Kidney epithelial cell (primary cell): ENCODE measurements at regions not wholly inside any gene's neighbourhood (a gene's known extent, or its start where the extent isn't known, plus 50 kb on each side); places are given as distances from the start of the nearest gene placed in this dataset.
A peak's percentile ranks its signal among the peaks of the same experiment; 100 is the strongest.

Source experiments
- DNase-seq: peaks from one replicate; pipeline ENCODE4 v3.0.0-alpha.2; 2010; ENCODE audit warnings: low read depth
- H3K27me3 ChIP-seq: 2 replicates; pipeline ENCODE4 v1.6.0; 2011; ENCODE audit warnings: low read length; ENCODE audit not compliant: control insufficient read depth, insufficient read depth
- H3K36me3 ChIP-seq: 2 replicates; pipeline ENCODE4 v1.5.1; 2011; ENCODE audit warnings: low read length; ENCODE audit not compliant: control insufficient read depth, insufficient read depth
- H3K4me3 ChIP-seq: 2 replicates; pipeline ENCODE4 v1.5.1; 2011; ENCODE audit warnings: low read depth, mild to moderate bottlenecking, control low read depth, low read length
- TF ChIP-seq, protein P1 (sequence below): IDR thresholded peaks from 2 replicates; pipeline ENCODE4 v1.5.1; 2011; ENCODE audit warnings: mild to moderate bottlenecking, moderate library complexity, low read length, control low read depth, inconsistent platforms; ENCODE audit not compliant: insufficient read depth, poor library complexity, severe bottlenecking

DNA sequence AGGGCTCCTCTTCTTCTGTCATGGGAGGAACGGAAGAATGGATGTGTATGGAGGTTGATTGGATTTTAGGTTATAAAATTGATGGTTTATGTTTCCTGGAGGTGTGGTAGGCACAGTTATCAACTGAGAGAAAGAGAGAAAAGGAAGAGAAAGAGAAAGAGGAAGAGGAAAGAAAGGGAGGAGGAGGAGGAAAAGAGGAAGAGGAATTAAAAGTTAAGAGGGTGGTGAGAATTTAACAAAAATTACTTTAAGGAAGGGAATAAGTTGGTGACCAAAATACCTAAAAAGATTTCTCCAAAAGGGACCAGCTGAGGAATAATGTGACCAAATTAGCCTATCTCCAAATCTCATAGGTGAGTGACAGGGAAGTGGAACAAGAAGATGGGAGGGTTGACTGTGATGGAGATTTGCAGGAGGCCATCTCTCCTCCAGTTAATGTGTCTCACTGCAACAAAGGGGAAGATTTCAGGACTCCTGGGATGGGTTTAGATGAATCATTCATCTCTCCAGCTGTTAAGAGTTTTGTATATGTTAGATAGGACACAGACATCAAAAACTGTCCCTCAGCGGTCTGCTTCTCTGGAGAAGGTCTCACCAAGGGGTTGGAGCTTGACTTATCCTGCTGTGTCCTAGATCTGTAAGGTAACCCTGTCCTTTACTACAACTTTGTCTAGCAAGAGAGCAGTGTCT, 76.0 kb upstream of the TMC1 start:
- Histone ChIP-seq H3K36me3 (no peaks in the 10 kb centered on the region), H3K27me3 (no peaks in the 10 kb centered on the region), H3K4me3 (no peak overlapping the region)
- DNase-seq = no peak
- TF ChIP-seq, protein P1, sequence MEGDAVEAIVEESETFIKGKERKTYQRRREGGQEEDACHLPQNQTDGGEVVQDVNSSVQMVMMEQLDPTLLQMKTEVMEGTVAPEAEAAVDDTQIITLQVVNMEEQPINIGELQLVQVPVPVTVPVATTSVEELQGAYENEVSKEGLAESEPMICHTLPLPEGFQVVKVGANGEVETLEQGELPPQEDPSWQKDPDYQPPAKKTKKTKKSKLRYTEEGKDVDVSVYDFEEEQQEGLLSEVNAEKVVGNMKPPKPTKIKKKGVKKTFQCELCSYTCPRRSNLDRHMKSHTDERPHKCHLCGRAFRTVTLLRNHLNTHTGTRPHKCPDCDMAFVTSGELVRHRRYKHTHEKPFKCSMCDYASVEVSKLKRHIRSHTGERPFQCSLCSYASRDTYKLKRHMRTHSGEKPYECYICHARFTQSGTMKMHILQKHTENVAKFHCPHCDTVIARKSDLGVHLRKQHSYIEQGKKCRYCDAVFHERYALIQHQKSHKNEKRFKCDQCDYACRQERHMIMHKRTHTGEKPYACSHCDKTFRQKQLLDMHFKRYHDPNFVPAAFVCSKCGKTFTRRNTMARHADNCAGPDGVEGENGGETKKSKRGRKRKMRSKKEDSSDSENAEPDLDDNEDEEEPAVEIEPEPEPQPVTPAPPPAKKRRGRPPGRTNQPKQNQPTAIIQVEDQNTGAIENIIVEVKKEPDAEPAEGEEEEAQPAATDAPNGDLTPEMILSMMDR = no peak

DNA sequence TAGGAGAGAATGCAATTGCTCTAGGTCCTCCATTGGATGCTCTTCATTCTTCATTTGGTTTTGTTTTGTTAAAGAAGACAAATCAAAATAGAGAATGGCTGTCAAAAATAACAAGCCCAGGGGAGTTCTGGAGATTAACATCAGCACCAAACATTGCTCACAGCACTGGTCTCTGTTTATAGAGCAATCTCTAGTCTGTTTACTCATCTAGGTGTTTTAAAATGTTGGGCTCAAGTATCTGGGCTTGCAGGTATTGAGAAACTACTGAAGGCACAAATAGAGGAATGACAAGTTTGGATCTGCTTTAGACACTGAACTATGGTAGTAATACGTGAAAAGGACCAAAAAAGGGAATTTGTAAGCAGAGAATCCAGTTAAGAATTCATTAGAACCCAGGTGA, 77.0 kb upstream of the TMC1 start:
- H3K36me3 ChIP-seq = no peaks in the 10 kb centered on the region
- no peak for DNase-seq
- no peaks in the 10 kb centered on the region for H3K27me3 ChIP-seq
- TF ChIP-seq, protein P1 = no peak
- no peak overlapping the region for H3K4me3 ChIP-seq

DNA sequence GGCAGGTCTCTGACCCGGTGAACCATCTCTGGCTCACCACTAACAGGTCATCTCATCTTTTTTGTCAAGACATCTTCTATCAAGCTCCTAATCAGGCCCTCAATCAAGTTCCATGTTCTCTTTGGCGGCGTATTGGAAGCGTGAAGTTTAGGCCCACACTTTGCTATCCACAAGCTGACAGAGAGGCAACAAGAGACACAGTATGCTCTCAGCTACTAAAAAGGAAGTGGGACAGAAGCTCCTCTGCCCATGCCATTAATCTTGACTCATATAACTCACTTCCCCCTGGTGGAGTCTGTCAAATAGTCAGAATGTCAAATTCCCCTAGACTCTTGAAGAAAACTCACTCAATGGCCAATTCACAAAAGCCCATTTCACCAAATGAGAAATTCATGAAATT, 77.6 kb upstream of the TMC1 start:
- TF ChIP-seq, protein P1 = peak; percentile 10
- no peaks in the 10 kb centered on the region for H3K27me3 ChIP-seq
- H3K36me3 ChIP-seq = no peaks in the 10 kb centered on the region
- no peak for DNase-seq
- no peak overlapping the region for H3K4me3 ChIP-seq

DNA sequence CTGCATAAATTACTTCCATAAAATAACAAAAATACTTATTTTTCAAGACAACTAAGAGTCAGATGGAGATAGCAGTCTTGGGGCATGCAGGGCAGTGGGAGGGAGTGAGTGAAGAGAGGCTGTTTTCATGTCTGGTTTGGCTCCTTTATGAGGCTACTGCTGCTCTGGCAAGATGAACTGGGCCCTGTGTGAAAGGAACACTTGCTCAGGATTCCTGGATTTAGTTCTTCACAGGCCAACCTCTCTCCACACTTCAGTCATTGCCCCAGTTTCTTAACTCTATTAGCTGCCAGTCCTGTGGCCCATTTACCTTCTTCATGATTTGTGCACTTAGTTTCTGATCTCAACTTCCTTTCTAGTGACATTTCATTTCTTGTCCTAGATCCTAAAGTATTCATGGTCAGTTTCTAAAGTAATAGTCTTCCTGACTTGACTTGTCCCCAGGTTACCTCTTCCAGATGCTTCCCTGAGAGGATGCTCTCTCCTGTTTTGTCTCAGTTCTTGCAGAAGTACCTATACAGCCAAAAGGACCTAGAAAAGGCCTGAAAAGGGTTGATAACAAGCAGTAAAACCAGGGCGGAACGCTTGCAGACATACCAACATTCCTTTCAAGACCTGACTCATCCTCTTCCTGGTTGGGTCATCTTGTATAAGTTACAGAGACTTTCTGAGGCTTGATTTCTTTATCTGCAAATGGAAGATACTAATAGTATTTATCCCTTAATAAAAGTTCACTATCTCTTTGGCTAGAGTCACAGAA, 77.0 kb upstream of the ZFAND5 start:
- H3K4me3 ChIP-seq = no peak overlapping the region
- no peaks in the 10 kb centered on the region for H3K27me3 ChIP-seq
- no peaks in the 10 kb centered on the region for H3K36me3 ChIP-seq
- TF ChIP-seq, protein P1 = no peak
- peak; percentile 86 for DNase-seq

DNA sequence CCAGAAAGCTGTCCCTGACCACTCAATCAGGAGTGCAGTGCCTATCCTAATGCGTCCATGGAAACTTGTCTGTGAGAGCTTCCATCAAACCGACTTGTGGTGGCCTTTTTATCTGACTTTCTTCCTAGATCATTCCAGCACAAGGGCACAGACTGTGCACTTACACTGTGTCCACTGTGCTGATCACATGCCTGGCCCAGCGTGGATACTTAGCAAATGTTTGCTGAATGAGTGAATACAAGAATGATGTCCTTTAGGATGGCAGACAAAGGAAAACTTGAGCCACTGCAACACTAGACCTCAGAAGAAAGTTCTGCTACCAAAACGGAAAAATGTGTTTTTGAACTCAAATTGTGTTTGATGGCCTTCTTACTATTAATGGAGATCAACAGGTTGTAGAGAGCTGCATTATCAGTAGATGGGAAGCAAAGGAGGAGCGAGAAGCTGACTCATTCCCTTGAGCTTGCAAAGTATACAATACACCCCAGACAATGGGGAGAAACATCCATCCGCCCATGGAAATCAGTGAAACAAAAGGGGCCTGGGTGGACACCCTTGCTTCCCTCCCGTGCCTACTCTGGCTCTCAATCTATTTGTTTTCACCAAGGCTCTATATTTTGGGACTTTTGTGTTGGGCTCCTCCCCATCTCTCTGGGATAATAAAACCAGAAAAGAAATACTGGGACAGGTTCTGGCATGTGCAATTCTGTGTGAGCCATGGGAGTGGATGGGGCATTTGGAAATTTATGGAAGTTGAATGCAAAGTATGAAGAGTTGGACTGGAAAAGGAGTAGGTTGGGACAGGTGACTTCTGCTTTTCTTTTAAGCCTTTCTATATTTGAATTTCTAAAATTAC, 76.2 kb upstream of the ZFAND5 start:
- DNase-seq = no peak
- no peaks in the 10 kb centered on the region for H3K27me3 ChIP-seq
- H3K4me3 ChIP-seq = no peak overlapping the region

More for the DNA sequence above, 76.2 kb upstream of the ZFAND5 start:
- H3K36me3 ChIP-seq = no peaks in the 10 kb centered on the region
- TF ChIP-seq, protein P1 = no peak
